SU-DHL-6 (cell line): ENCODE measurements at regions not wholly inside any gene's neighbourhood (a gene's known extent, or its start where the extent isn't known, plus 50 kb on each side); places are given as distances from the start of the nearest gene placed in this dataset.

Source experiments
- EZH2phosphoT487 ChIP-seq: fragments of 200-600 bp; sonication (generic), shearing (Covaris generic); conservative IDR thresholded peaks from 2 replicates; pipeline ENCODE4 v1.6.1; 2018; ENCODE audit warnings: mild to moderate bottlenecking, antibody characterized with exemption, low read length, moderate library complexity, mixed read lengths
- TF ChIP-seq, protein P1 (sequence below): fragments of 200-600 bp; sonication (generic); IDR thresholded peaks from one replicate; pipeline ENCODE4 v1.5.1; 2017; ENCODE audit warnings: antibody characterized with exemption, mild to moderate bottlenecking, low read length, moderate library complexity; ENCODE audit not compliant: insufficient read depth, poor library complexity, severe bottlenecking

DNA sequence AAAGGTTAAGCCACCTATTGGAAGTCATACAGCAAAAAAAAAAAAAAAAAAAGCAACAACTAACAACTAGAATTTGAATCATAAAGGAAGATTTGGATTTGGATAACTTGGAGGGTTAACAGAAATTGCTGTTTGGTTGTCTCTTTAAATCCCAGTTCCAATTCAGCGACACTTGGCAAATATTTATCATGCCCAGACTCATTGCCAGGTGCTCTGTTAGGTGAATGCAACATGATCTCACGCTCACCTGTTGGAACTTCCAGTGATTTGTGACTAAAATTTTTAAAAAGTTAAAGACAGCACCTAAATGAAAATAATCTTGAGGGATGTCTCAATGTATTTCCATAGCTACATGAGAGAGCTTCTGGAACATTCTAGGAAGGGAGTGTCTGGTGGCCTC lies 103.7 kb downstream of the TBX3 start:
- TF ChIP-seq, protein P1, sequence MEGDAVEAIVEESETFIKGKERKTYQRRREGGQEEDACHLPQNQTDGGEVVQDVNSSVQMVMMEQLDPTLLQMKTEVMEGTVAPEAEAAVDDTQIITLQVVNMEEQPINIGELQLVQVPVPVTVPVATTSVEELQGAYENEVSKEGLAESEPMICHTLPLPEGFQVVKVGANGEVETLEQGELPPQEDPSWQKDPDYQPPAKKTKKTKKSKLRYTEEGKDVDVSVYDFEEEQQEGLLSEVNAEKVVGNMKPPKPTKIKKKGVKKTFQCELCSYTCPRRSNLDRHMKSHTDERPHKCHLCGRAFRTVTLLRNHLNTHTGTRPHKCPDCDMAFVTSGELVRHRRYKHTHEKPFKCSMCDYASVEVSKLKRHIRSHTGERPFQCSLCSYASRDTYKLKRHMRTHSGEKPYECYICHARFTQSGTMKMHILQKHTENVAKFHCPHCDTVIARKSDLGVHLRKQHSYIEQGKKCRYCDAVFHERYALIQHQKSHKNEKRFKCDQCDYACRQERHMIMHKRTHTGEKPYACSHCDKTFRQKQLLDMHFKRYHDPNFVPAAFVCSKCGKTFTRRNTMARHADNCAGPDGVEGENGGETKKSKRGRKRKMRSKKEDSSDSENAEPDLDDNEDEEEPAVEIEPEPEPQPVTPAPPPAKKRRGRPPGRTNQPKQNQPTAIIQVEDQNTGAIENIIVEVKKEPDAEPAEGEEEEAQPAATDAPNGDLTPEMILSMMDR: no peak
- TF ChIP-seq EZH2phosphoT487: no peak
